Trophoblast cell (in vitro differentiated cells and primary cell): ENCODE measurements at regions not wholly inside any gene's neighbourhood (a gene's known extent, or its start where the extent isn't known, plus 50 kb on each side); places are given as distances from the start of the nearest gene placed in this dataset.

Source experiments
- DNase-seq, 2 donors: peaks; one replicate each; pipeline ENCODE4 v3.0.0-alpha.2; 2016
- H2AFZ ChIP-seq: 2 replicates; pipeline ENCODE4 v1.6.1; 2013; ENCODE audit warnings: low read length, moderate library complexity, mild to moderate bottlenecking; ENCODE audit not compliant: insufficient read depth, poor library complexity
- H2AK5ac ChIP-seq: 2 replicates; pipeline ENCODE4 v1.6.1; 2013; ENCODE audit warnings: mild to moderate bottlenecking, low read length
- H2BK120ac ChIP-seq: 2 replicates; pipeline ENCODE4 v1.6.1; 2013; ENCODE audit warnings: low read length, mild to moderate bottlenecking, moderate library complexity; ENCODE audit not compliant: insufficient read depth, poor library complexity
- H2BK12ac ChIP-seq: 2 replicates; pipeline ENCODE4 v1.6.1; 2013; ENCODE audit warnings: mild to moderate bottlenecking, low read length, moderate library complexity
- H2BK5ac ChIP-seq: 2 replicates; pipeline ENCODE4 v1.6.1; 2013; ENCODE audit warnings: low read length, low read depth, moderate library complexity, mild to moderate bottlenecking; ENCODE audit not compliant: poor library complexity
- H3K14ac ChIP-seq: 2 replicates; pipeline ENCODE4 v1.6.1; 2013; ENCODE audit warnings: mild to moderate bottlenecking, low read length
- H3K18ac ChIP-seq: 2 replicates; pipeline ENCODE4 v1.6.1; 2013; ENCODE audit warnings: mild to moderate bottlenecking, low read length
- H3K23ac ChIP-seq: 2 replicates; pipeline ENCODE4 v1.6.1; 2013; ENCODE audit warnings: low read length
- H3K27ac ChIP-seq: 2 replicates; pipeline ENCODE4 v1.5.1; 2013; ENCODE audit warnings: low read depth, mild to moderate bottlenecking, inconsistent platforms, low read length, moderate library complexity
- H3K27me3 ChIP-seq: 2 replicates; pipeline ENCODE4 v1.6.1; 2013; ENCODE audit warnings: inconsistent platforms, mild to moderate bottlenecking, low read length, moderate library complexity; ENCODE audit not compliant: insufficient read depth
- H3K36me3 ChIP-seq, 2 experiments: 1 replicate in 1 of 2; 2 replicates in 1 of 2; pipeline ENCODE4 v1.6.1; 2013; ENCODE audit warnings: low read length in 2 of 2, mild to moderate bottlenecking in 2 of 2, moderate library complexity in 1 of 2; ENCODE audit not compliant: insufficient read depth in 2 of 2, control insufficient read depth in 1 of 2
- H3K4ac ChIP-seq: 2 replicates; pipeline ENCODE4 v1.6.1; 2013; ENCODE audit warnings: low read depth, mild to moderate bottlenecking, low read length, moderate library complexity
- H3K4me1 ChIP-seq, 2 experiments: 1 replicate in 1 of 2; 2 replicates in 1 of 2; pipeline ENCODE4 v1.6.1; 2013; ENCODE audit warnings: low read length in 2 of 2, mild to moderate bottlenecking in 2 of 2, moderate library complexity in 1 of 2; ENCODE audit not compliant: insufficient read depth in 2 of 2, control insufficient read depth in 1 of 2
- H3K4me2 ChIP-seq: 2 replicates; pipeline ENCODE4 v1.6.1; 2013; ENCODE audit warnings: inconsistent platforms, mild to moderate bottlenecking, low read length, moderate library complexity
- H3K4me3 ChIP-seq: 2 replicates; pipeline ENCODE4 v1.5.1; 2013; ENCODE audit warnings: mild to moderate bottlenecking, low read depth, low read length, inconsistent platforms
- H3K79me1 ChIP-seq: one replicate; pipeline ENCODE4 v1.6.1; 2013; ENCODE audit warnings: low read length
- H3K79me2 ChIP-seq: 2 replicates; pipeline ENCODE4 v1.6.1; 2013; ENCODE audit warnings: low read length, mild to moderate bottlenecking; ENCODE audit not compliant: control insufficient read depth, insufficient read depth, poor library complexity
- H3K9ac ChIP-seq: 2 replicates; pipeline ENCODE4 v1.6.1; 2013; ENCODE audit warnings: mild to moderate bottlenecking, low read length
- H3K9me3 ChIP-seq: 2 replicates; pipeline ENCODE4 v1.6.1; 2013; ENCODE audit warnings: low read depth, mild to moderate bottlenecking, control low read depth, inconsistent platforms, low read length; ENCODE audit not compliant: insufficient read depth
- H4K12ac ChIP-seq: 2 replicates; pipeline ENCODE4 v1.6.1; 2013; ENCODE audit warnings: low read depth, mild to moderate bottlenecking, low read length, moderate library complexity
- H4K8ac ChIP-seq: 2 replicates; pipeline ENCODE4 v1.6.1; 2013; ENCODE audit warnings: low read depth, mild to moderate bottlenecking, low read length, moderate library complexity
- H4K91ac ChIP-seq: one replicate; pipeline ENCODE4 v1.6.1; 2013; ENCODE audit warnings: low read depth, mild to moderate bottlenecking, low read length, moderate library complexity
- WGBS: extraction: QIAGEN DNeasy Blood & Tissue Kit; methylation state at CpG from one replicate; pipeline ENCODE4 v1.1.7; 2013; ENCODE audit warnings: missing lambda C conversion rate; ENCODE audit not compliant: insufficient read length, insufficient coverage; ENCODE audit errors: extremely low coverage; 5-methylcytosine and 5-hydroxymethylcytosine counted together

- no peaks in the 10 kb centered on the region for H3K36me3 ChIP-seq
- no peaks in the 10 kb centered on the region for H3K79me2 ChIP-seq
- H3K9me3 ChIP-seq = peaks cover 1% of the 10 kb centered on the region
- no peak overlapping the region for H3K4me2 ChIP-seq
- H3K27ac ChIP-seq = no peak overlapping the region
- H4K8ac ChIP-seq = no peak overlapping the region
- H2AK5ac ChIP-seq = no peak overlapping the region
- no peak overlapping the region for H3K14ac ChIP-seq
- H3K9ac ChIP-seq = no peak overlapping the region
- no CpG with 5 or more reads among the region's 5 CpGs for WGBS
- no peak overlapping the region for H2BK5ac ChIP-seq
- no peaks in the 10 kb centered on the region for H3K4me1 ChIP-seq
- no peaks in the 10 kb centered on the region for H3K79me1 ChIP-seq
- no peak overlapping the region for H4K91ac ChIP-seq
- no peak overlapping the region for H2AFZ ChIP-seq
- no peak overlapping the region for H3K4ac ChIP-seq
- no peak overlapping the region for H3K18ac ChIP-seq
- no peak overlapping the region for H3K23ac ChIP-seq
- DNase-seq = no peak
- H2BK12ac ChIP-seq = no peak overlapping the region
- H4K12ac ChIP-seq = no peak overlapping the region
- H3K4me3 ChIP-seq = no peak overlapping the region
- no peak overlapping the region for H2BK120ac ChIP-seq
- no peaks in the 10 kb centered on the region for H3K27me3 ChIP-seq
Measured at GRCh38 chr2:239664216-239664810, 263.5 kb upstream of the HDAC4 start.

DNA sequence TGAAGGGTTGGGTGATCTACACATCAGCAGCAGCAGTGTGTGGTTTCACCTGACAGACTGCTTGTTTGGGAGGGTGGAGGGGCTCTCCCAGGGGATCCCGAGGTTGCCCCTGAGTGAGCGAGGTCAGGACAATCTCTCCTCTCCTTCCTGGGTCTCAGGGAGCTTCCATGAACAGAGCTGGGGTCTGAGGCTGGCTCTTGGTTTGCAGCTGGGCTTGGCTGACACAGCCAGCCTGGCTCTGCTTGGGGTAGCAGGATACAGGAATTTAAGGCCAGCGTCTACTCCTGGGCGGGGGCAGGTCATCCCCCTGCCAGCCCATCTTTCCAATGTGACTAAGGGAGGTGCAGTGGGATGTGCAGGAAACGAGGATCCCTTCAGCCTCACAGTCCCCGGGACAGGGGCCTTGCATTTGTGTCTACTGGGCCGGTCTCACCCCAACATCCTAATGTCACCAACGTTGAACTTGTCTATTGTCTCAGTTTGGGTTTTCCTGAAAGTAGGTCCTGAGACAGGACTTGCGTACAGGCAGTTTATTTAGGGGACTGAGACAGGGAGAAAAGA lies 262.6 kb upstream of the HDAC4 start:
- peaks cover 1% of the 10 kb centered on the region for H3K9me3 ChIP-seq
- H2BK5ac ChIP-seq = no peak overlapping the region
- H3K4me1 ChIP-seq = no peaks in the 10 kb centered on the region
- no peaks in the 10 kb centered on the region for H3K27me3 ChIP-seq
- whole genome bisulfite sequencing = no CpG with 5 or more reads among the region's 9 CpGs
- no peak overlapping the region for H3K9ac ChIP-seq
- H3K79me1 ChIP-seq = no peaks in the 10 kb centered on the region
- H3K4ac ChIP-seq = no peak overlapping the region
- H2BK12ac ChIP-seq = no peak overlapping the region
- H2AK5ac ChIP-seq = no peak overlapping the region
- no peak overlapping the region for H3K27ac ChIP-seq
- H2BK120ac ChIP-seq = no peak overlapping the region
- no peak overlapping the region for H3K4me2 ChIP-seq
- H4K12ac ChIP-seq = no peak overlapping the region
- H3K14ac ChIP-seq = no peak overlapping the region
- H3K36me3 ChIP-seq = no peaks in the 10 kb centered on the region
- no peak overlapping the region for H4K8ac ChIP-seq
- H4K91ac ChIP-seq = no peak overlapping the region
- H3K79me2 ChIP-seq = no peaks in the 10 kb centered on the region
- no peak overlapping the region for H2AFZ ChIP-seq
- H3K23ac ChIP-seq = no peak overlapping the region
- no peak overlapping the region for H3K4me3 ChIP-seq
- no peak overlapping the region for H3K18ac ChIP-seq
- no peak for DNase-seq

GRCh38 chr2:239662413-239663120 lies 261.7 kb upstream of the HDAC4 start:
- H3K4ac ChIP-seq = no peak overlapping the region
- H2BK12ac ChIP-seq = no peak overlapping the region
- no peak overlapping the region for H4K8ac ChIP-seq
- no peak overlapping the region for H3K23ac ChIP-seq
- no peak overlapping the region for H3K27ac ChIP-seq
- no peak overlapping the region for H3K4me2 ChIP-seq
- H3K27me3 ChIP-seq = no peaks in the 10 kb centered on the region
- H3K18ac ChIP-seq = no peak overlapping the region
- no peak overlapping the region for H2AFZ ChIP-seq
- H3K79me1 ChIP-seq = no peaks in the 10 kb centered on the region
- no peak overlapping the region for H2AK5ac ChIP-seq
- H2BK5ac ChIP-seq = no peak overlapping the region
- no peak overlapping the region for H2BK120ac ChIP-seq
- H3K14ac ChIP-seq = no peak overlapping the region
- no peak for DNase-seq
- no peaks in the 10 kb centered on the region for H3K4me1 ChIP-seq
- H3K36me3 ChIP-seq = no peaks in the 10 kb centered on the region
- no CpG with 5 or more reads among the region's 16 CpGs for WGBS
- H3K4me3 ChIP-seq = no peak overlapping the region
- no peak overlapping the region for H3K9ac ChIP-seq
- no peaks in the 10 kb centered on the region for H3K79me2 ChIP-seq
- H4K12ac ChIP-seq = no peak overlapping the region
- H3K9me3 ChIP-seq = peaks cover 1% of the 10 kb centered on the region
- no peak overlapping the region for H4K91ac ChIP-seq

DNA sequence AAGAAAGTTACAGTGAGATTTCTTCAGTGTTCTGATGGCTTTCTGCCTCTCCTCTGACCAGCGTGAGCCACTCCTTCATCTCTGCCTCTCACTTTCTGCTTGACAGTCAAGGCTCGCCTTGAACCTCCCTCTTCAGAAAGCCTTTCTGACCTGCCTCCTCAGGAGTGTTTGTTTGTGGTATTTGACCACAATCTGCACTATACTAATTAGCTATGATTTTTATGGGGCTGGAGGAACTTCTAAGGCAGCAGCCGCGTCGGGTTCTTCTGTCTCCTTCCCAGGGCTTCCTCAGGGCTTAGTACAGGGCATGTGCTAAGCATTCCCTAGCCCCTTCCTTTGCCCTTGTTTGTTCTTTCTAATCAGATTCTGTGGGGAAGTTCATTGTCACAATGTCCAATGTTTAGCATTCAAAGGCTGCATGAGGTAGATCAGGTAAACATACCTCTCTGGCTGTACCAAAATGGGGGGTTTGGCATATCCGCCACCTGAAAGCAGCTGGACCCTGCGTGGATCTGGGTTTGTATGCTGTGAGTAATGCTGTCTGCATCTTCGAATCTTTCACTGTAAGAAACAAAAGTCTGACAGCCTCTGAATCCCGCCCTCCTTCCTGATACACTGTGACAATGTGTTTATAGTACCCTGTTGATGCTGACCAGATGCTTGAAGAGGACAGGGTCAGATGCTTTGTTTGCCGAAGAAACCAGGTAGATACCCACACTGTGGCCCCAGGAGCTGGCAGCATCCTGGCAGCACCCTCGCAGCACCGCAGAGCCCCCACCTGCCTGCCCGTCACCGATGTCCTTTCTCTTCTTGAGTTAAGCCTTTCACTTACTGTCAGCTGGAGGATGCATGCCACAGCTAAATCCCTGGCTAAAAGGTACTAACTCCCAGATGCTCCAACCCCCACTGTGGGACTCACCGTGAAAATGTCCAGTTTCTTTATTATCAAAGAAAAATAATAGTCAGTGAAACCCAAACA lies 260.8 kb upstream of the HDAC4 start:
- Histone ChIP-seq H4K8ac (no peak overlapping the region), H2AK5ac (no peak overlapping the region), H2BK5ac (no peak overlapping the region), H3K79me2 (no peaks in the 10 kb centered on the region), H2BK120ac (no peak overlapping the region), H3K4ac (no peak overlapping the region), H3K4me2 (no peak overlapping the region), H2BK12ac (no peak overlapping the region), H3K4me3 (no peak overlapping the region), H3K23ac (no peak overlapping the region), H4K12ac (no peak overlapping the region), H3K9ac (no peak overlapping the region), H3K27me3 (no peaks in the 10 kb centered on the region), H4K91ac (no peak overlapping the region), H3K4me1 (no peaks in the 10 kb centered on the region), H3K27ac (no peak overlapping the region), H3K79me1 (no peaks in the 10 kb centered on the region), H3K18ac (no peak overlapping the region), H3K36me3 (no peaks in the 10 kb centered on the region), H2AFZ (no peak overlapping the region), H3K9me3 (peaks cover 1% of the 10 kb centered on the region), H3K14ac (no peak overlapping the region)
- WGBS = no CpG with 5 or more reads among the region's 15 CpGs
- no peak for DNase-seq
